HEK293 (cell line): ENCODE measurements at regions not wholly inside any gene's neighbourhood (a gene's known extent, or its start where the extent isn't known, plus 50 kb on each side); places are given as distances from the start of the nearest gene placed in this dataset.
A peak's percentile ranks its signal among the peaks of the same experiment; 100 is the strongest.

Experiments
- CTCF ChIA-PET: fragments of 350-600 bp; formaldehyde crosslinking; extraction: SDS; loops from one replicate; lab custom pipeline; 2021; ENCODE audit warnings: antibody characterized with exemption; lab: Yijun Ruan, JAX
- POLR2A ChIA-PET: fragments of 300-600 bp; formaldehyde crosslinking; extraction: SDS; loops from one replicate; lab custom pipeline; 2020; ENCODE audit warnings: antibody characterized with exemption, inconsistent platforms; lab: Yijun Ruan, JAX
- H3K27ac ChIP-seq: fragments of 200-500 bp; sonication (Bioruptor generic); 2 replicates; pipeline ENCODE4 v1.5.1; 2014; ENCODE audit warnings: low read depth, low read length, control low read depth, inconsistent platforms; ENCODE audit errors: extremely low read depth
- H3K36me3 ChIP-seq, 2 experiments: fragments of 200-500 bp in 1 of 2; sonication (Bioruptor generic) in 1 of 2; 1 replicate in 1 of 2; 2 replicates in 1 of 2; pipeline ENCODE4 v1.5.1; 2014 to 2017; ENCODE audit warnings: inconsistent platforms in 2 of 2, low read length in 2 of 2; ENCODE audit not compliant: control insufficient read depth in 2 of 2, insufficient read depth in 1 of 2
- H3K4me1 ChIP-seq: fragments of 200-500 bp; sonication (Bioruptor generic); 2 replicates; pipeline ENCODE4 v1.5.1; 2014; ENCODE audit warnings: mild to moderate bottlenecking, low read length, inconsistent platforms; ENCODE audit not compliant: control insufficient read depth, insufficient read depth
- H3K4me3 ChIP-seq: 2 replicates; pipeline ENCODE4 v1.5.1; 2011; ENCODE audit warnings: low read depth, mild to moderate bottlenecking, control low read depth, low read length, moderate library complexity
- H3K9me3 ChIP-seq: fragments of 200-500 bp; sonication (Bioruptor generic); 2 replicates; pipeline ENCODE4 v1.5.1; 2014; ENCODE audit warnings: low read depth, low read length, inconsistent platforms; ENCODE audit not compliant: control insufficient read depth, insufficient read depth
- SETDB1 ChIP-seq: IDR thresholded peaks from one replicate; pipeline ENCODE4 v1.6.1; 2017; ENCODE audit warnings: mild to moderate bottlenecking, low read length, moderate library complexity, mixed read lengths; ENCODE audit not compliant: insufficient read length
- SP2 ChIP-seq: fragments of 450-650 bp; formaldehyde crosslinking; IDR thresholded peaks from 2 replicates; pipeline ENCODE4 v1.5.1; 2016; ENCODE audit warnings: missing biosample characterization, missing genetic modification characterization
- ZFP37 ChIP-seq: fragments of 450-650 bp; formaldehyde crosslinking; IDR thresholded peaks from 2 replicates; pipeline ENCODE4 v1.5.1; 2016; ENCODE audit warnings: missing biosample characterization, missing genetic modification characterization
- ZIC2 ChIP-seq: fragments of 450-650 bp; formaldehyde crosslinking; IDR thresholded peaks from 2 replicates; pipeline ENCODE4 v1.5.1; 2016; ENCODE audit warnings: missing biosample characterization, missing genetic modification characterization
- ZNF148 ChIP-seq: fragments of 450-650 bp; formaldehyde crosslinking; IDR thresholded peaks from 2 replicates; pipeline ENCODE4 v1.5.0; 2017; ENCODE audit warnings: missing biosample characterization, missing genetic modification characterization, borderline replicate concordance
- ZNF155 ChIP-seq: fragments of 450-650 bp; formaldehyde crosslinking; IDR thresholded peaks from 2 replicates; pipeline ENCODE4 v1.5.1; 2016; ENCODE audit warnings: missing biosample characterization, missing genetic modification characterization
- ZNF248 ChIP-seq: fragments of 450-650 bp; formaldehyde crosslinking; IDR thresholded peaks from 2 replicates; pipeline ENCODE4 v1.5.1; 2017; ENCODE audit warnings: missing biosample characterization, missing genetic modification characterization
- ZNF37A ChIP-seq: fragments of 450-650 bp; IDR thresholded peaks from 2 replicates; pipeline ENCODE4 v1.5.1; 2018; ENCODE audit warnings: missing biosample characterization, missing genetic modification characterization
- ZNF426 ChIP-seq: fragments of 450-650 bp; formaldehyde crosslinking; IDR thresholded peaks from 2 replicates; pipeline ENCODE4 v1.5.1; 2017; ENCODE audit warnings: missing biosample characterization, missing genetic modification characterization, mild to moderate bottlenecking, inconsistent platforms, moderate library complexity
- ZNF433 ChIP-seq: fragments of 450-650 bp; formaldehyde crosslinking; IDR thresholded peaks from 2 replicates; pipeline ENCODE4 v1.5.1; 2016; ENCODE audit warnings: missing biosample characterization, missing genetic modification characterization, low read depth
- ZNF473 ChIP-seq: fragments of 450-650 bp; formaldehyde crosslinking; IDR thresholded peaks from 2 replicates; pipeline ENCODE4 v1.5.1; 2017; ENCODE audit warnings: missing biosample characterization, missing genetic modification characterization
- ZNF510 ChIP-seq: fragments of 450-650 bp; formaldehyde crosslinking; IDR thresholded peaks from 2 replicates; pipeline ENCODE4 v1.5.1; 2018; ENCODE audit warnings: mild to moderate bottlenecking, missing genetic modification characterization, missing biosample characterization; ENCODE audit not compliant: insufficient replicate concordance
- ZNF585B ChIP-seq: fragments of 450-650 bp; formaldehyde crosslinking; IDR thresholded peaks from 2 replicates; pipeline ENCODE4 v1.5.1; 2016; ENCODE audit warnings: missing biosample characterization, missing genetic modification characterization
- ZNF624 ChIP-seq: fragments of 450-650 bp; formaldehyde crosslinking; IDR thresholded peaks from 2 replicates; pipeline ENCODE4 v1.5.1; 2017; ENCODE audit warnings: missing biosample characterization, missing genetic modification characterization
- ZNF658 ChIP-seq: fragments of 450-650 bp; formaldehyde crosslinking; IDR thresholded peaks from 2 replicates; pipeline ENCODE4; 2016; ENCODE audit warnings: missing biosample characterization, missing genetic modification characterization
- TF ChIP-seq, protein P1 (sequence below): fragments of 450-650 bp; formaldehyde crosslinking; IDR thresholded peaks from 2 replicates; pipeline ENCODE4 v1.5.1; 2017; ENCODE audit warnings: missing biosample characterization, missing genetic modification characterization

- no peak overlapping the region for H3K4me3 ChIP-seq
- TF ChIP-seq ZIC2 (tag by site-specific recombination) = peak; percentile 26
- no peak for TF ChIP-seq ZNF473 (tag by site-specific recombination)
- no peaks in the 10 kb centered on the region for H3K4me1 ChIP-seq
- POLR2A ChIA-PET = no interaction called here
- H3K27ac ChIP-seq = no peak overlapping the region
- CTCF ChIA-PET = no interaction called here
- no peaks in the 10 kb centered on the region for H3K36me3 ChIP-seq
- no peaks in the 10 kb centered on the region for H3K9me3 ChIP-seq
Observed at GRCh38 chr1:30183895-30184294, 539.5 kb downstream of the MATN1 start.

DNA sequence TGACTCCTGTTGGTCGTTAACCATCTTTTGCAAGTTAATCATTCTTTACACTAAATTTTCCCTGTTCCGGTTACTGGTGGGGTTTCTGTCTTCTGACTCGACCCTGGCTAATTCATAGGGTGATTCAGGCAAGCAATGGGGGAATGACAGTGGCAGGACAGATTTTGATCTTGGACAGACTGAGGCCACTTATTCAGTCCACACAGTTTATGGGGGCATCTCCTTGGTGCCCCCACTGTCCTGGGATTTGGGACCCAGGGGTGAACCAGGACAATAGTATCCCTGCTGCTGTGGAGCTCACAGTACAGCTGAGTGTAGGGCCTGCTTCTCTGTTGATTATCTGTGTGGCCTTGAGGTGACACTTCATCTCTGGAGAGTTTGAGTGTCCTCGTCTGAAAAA, 540.4 kb downstream of the MATN1 start:
- ChIA-PET CTCF (no interaction called here), POLR2A (no interaction called here)
- Histone ChIP-seq H3K9me3 (no peaks in the 10 kb centered on the region), H3K27ac (no peak overlapping the region), H3K36me3 (no peaks in the 10 kb centered on the region), H3K4me1 (no peaks in the 10 kb centered on the region), H3K4me3 (no peak overlapping the region)
- TF ChIP-seq SETDB1 (no peak), ZNF585B (tag by site-specific recombination) (no peak), ZNF155 (no peak), SP2 (tag by site-specific recombination) (no peak), ZFP37 (tag by site-specific recombination) (no peak), ZNF433 (tag by site-specific recombination) (no peak), ZNF510 (tag by site-specific recombination) (no peak), ZNF658 (tag by site-specific recombination) (no peak)

GRCh38 chr1:30179942-30180543, 543.3 kb downstream of the MATN1 start:
- Histone ChIP-seq H3K27ac (no peak overlapping the region), H3K4me3 (no peak overlapping the region), H3K9me3 (no peaks in the 10 kb centered on the region), H3K4me1 (no peaks in the 10 kb centered on the region), H3K36me3 (no peaks in the 10 kb centered on the region)
- no peak for TF ChIP-seq ZNF248 (tag by site-specific recombination)
- CTCF ChIA-PET = no interaction called here
- POLR2A ChIA-PET = no interaction called here

- Histone ChIP-seq H3K4me3 (no peak overlapping the region), H3K27ac (no peak overlapping the region), H3K36me3 (no peaks in the 10 kb centered on the region), H3K9me3 (no peaks in the 10 kb centered on the region), H3K4me1 (no peaks in the 10 kb centered on the region)
- TF ChIP-seq ZNF148 (tag by site-specific recombination) = no peak
- TF ChIP-seq ZNF624 (tag by site-specific recombination) = no peak
- TF ChIP-seq, protein P1, sequence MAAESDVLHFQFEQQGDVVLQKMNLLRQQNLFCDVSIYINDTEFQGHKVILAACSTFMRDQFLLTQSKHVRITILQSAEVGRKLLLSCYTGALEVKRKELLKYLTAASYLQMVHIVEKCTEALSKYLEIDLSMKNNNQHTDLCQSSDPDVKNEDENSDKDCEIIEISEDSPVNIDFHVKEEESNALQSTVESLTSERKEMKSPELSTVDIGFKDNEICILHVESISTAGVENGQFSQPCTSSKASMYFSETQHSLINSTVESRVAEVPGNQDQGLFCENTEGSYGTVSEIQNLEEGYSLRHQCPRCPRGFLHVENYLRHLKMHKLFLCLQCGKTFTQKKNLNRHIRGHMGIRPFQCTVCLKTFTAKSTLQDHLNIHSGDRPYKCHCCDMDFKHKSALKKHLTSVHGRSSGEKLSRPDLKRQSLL (tag by site-specific recombination) = no peak
- TF ChIP-seq ZNF426 (tag by site-specific recombination) = no peak
- no peak for TF ChIP-seq ZNF37A (tag by site-specific recombination)
- CTCF ChIA-PET = interaction anchor here (1.3 to 1.7 kb wide), 2 partner anchors 204 to 531 kb away, joined by 3 to 6 read pairs; no protein-coding TSS in a partner anchor
- POLR2A ChIA-PET = no interaction called here
Observed at GRCh38 chr1:30176477-30176876, 546.9 kb downstream of the MATN1 start.
